Activated CD4-positive, alpha-beta T cell treated with anti-CD3 and anti-CD28 coated beads for 48 hours (primary cell): ENCODE measurements at regions not wholly inside any gene's neighbourhood (a gene's known extent, or its start where the extent isn't known, plus 50 kb on each side); places are given as distances from the start of the nearest gene placed in this dataset.
"Not testable (repeated sequence)": the region's sequence is repeated elsewhere in the genome, so short reads cannot be mapped to it uniquely, and the experiment has no call there.

Source experiments
- DNase-seq: peaks from one replicate; pipeline ENCODE4 v3.0.0-alpha.2; 2020

DNA sequence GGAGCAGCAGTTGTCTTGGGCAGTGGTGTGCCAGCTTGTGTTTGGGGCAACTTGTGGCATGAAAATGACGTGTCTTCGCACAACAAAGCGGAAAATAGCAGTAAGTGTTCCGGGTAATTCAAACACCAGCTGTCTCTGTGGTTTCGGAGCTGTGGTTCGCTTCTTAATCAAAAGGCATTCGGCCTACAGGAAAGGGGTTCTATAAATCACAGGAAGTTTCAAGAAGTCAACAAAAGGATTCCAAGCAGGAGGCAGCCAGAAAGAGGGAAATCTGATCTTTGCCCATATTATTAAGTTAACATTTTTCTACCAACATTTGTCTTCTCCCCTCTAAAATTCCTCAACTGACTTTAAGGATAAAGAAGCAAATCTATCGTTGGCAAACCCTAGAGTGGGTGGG is 353.4 kb downstream of the FGFR2 start:
- DNase-seq = no peak

GRCh38 chr10:121245754-121246153 is 352.5 kb downstream of the FGFR2 start:
- DNase-seq = no peak

GRCh38 chr10:121248266-121248665 is 350.0 kb downstream of the FGFR2 start:
- DNase-seq = no peak

DNA sequence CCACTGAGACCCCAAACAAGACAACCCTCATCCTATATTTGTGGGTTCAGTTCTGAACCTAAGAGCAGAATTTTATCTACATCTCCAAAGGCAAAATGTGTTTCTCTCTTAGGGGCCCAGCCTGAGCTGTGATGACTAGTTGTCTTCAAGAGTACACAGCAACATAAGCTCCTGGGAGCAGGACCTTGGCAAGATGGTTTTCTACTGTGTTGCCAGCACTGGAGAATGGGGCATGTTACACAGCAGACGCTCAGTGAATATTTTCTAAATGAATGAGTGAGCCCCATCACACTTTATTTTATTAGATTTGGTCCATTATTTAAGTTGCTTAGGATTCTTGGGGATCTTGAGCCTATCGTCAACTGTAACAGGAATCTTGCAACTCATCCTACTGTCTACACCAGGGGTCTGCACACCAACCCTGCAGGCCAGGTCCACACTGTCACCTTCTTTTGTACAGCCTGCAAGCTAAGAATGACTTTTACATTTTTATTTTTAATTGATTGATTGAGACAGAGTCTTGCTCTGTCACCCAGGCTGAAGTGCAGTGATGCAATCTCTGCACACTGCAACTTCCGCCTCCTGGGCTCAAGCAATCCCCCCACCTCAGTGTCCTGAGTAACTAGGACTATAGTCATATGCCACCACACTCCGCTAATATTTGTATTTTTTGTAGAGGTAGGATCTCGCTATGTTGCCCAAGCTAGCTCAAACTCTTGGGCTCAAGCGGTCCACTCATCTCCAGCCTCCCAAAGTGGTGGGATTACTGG is 347.1 kb downstream of the FGFR2 start:
- no peak for DNase-seq

DNA sequence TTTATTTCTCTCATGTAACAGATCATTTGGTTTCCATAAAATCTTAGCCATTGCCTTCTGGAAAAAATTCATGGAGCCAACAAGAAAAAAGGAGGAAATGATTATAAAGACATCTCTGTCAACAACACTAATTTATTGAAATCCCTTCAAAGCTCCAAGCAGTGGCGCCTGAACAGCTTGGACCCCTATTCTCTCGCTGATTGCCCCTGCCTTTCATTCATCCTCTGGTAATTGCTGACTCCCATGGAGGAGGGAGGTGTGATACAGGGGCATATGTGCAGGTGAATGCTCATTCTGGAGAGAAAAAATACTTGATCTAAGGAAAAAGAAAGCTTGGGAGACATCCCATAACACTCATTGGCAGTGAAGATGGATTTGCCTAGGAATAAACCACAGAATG is 345.5 kb downstream of the FGFR2 start:
- DNase-seq = no peak

- DNase-seq = no peak
Observed at GRCh38 chr10:121260377-121260776, 337.9 kb downstream of the FGFR2 start.

- no peak for DNase-seq
Observed at GRCh38 chr10:121261665-121262064, 336.6 kb downstream of the FGFR2 start.

GRCh38 chr10:121262774-121263430 is 335.3 kb downstream of the FGFR2 start:
- DNase-seq = no peak

DNA sequence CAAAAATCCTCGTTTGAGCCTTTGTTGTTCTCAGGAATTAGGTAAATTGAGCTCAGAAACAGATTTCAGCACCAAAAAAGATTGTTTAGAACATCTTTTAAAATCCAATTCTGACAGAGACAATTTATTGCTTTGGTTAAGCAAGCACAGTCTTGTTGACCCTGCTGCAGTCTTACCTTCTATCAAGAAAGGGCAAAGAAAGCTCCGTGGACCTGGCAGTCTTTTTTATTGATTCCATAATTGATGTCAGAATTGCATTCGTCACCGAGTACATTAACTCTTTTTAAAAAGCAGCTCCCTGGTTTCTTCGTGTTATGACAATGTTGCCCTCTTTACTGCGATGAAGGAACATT is 334.8 kb downstream of the FGFR2 start:
- DNase-seq = no peak

DNA sequence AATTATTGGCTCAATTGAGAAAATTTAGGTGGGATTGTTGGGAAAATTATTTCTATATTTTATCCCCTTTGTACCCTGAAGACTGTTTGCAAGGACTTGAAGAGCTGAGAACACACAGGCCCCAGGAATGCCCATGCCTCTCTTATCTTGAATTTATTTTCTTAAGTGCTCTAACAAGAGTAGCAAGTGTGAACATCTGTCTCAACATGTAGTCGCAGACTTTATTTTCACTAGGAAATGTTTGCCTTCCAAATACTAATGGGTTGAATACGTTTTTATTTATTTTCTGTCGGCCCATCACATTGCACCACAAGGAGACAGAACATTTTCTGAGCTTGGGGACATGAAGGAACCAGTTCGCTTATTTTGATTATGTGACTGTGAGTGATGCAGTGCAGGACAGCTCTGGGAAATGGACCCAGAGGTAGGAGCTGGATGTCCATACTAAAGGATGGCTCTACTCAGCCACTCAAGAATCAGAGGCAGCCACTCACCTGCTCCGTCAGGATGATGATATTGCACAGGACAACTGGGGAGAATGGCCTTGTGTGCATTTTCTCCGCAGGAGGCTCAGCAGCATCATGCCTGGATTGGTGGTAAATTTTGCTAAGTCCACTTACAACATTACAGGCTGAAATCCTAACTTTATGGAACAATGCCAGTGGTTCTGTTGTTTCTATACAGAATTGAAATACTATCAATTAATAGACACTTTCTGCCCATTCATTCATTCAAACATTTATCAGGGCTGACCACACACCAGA is 332.7 kb downstream of the FGFR2 start:
- no peak for DNase-seq

- DNase-seq = no peak
Observed at GRCh38 chr10:121266370-121266769, 331.9 kb downstream of the FGFR2 start.

DNA sequence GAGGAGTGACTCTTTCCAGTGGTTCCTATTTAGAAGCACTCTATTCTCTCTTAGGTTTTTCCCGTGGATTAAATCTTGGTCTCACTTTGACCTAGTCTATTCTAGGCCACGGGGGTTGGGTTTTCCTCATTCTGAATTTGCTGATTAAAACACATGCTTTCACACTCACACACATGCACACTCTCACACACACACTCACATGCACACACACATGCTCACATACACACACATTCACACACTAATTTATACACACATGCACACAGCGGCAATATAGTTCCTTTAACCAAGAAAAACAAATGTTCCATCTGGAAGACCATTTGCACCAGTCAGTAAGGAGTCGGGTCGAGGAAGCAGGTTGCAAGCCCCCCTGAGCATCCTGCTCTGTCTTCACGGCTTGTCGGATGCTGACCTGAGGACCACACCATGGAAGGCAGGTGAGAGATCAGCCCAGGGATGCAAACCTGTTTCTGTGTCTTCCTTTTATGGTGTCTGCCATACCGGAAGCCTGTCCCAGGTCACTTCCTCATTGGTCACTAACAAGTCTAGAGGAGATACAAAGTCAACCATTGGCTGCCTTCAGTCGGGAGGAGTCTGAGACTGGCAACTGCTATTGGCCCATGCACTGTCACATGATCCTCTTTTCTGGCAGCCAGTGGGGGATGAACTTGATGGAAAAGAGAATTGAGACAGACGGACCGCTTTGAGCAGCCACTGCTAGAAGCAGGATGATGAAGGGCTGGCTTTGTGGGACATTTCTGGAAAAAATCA is 330.8 kb downstream of the FGFR2 start:
- DNase-seq = no peak

- DNase-seq = no peak
Observed at GRCh38 chr10:121268363-121268762, 329.9 kb downstream of the FGFR2 start.

DNA sequence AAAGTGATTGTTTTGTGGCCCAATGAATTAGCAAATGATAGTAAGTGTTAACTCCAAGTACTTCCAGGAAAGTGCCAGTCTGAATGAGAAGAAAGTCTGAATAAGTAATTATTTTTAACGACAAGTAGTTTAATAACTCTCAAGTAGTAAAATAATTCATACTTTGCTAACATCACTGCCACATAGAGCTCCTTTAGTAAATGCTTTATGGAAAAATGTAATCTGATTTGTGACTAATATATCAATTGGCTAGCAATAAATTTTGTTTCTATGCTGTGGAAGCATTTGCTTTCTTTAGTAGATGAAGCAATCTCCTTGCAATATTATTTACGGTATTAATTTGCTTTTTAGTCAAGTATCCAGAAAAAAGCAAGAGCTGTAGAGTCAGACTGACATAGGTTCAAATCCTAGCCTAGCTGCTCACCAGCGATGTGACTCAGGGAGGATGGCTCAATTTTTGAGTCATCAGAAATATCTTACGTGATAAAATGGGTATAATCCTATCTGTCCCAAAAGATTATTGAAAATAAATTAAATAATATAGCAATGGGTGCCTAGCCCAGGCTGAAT is 329.3 kb downstream of the FGFR2 start:
- no peak for DNase-seq

GRCh38 chr10:121270906-121271305 is 327.3 kb downstream of the FGFR2 start:
- no peak for DNase-seq

- no peak for DNase-seq
Observed at GRCh38 chr10:121276046-121276445, 322.2 kb downstream of the FGFR2 start.

GRCh38 chr10:121276822-121277221 is 321.4 kb downstream of the FGFR2 start:
- DNase-seq = no peak

DNA sequence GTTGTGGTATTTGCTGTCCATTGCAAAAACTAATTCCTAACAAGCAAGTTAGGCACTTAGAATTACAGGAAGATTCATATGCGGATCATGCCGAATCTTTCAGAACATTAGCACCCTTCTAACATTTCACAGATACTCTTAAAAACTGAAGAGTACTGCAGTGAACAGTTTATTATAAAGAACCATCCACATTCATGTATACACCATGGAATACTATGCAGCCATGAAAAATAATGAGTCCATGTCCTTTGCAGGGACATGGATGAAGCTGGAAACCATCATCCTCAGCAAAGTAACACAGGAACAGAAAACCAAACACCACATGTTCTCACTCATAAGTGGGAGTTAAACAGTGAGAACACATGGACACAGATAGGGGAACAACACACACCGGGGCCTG is 319.9 kb downstream of the FGFR2 start:
- not testable (repeated sequence) for DNase-seq

DNA sequence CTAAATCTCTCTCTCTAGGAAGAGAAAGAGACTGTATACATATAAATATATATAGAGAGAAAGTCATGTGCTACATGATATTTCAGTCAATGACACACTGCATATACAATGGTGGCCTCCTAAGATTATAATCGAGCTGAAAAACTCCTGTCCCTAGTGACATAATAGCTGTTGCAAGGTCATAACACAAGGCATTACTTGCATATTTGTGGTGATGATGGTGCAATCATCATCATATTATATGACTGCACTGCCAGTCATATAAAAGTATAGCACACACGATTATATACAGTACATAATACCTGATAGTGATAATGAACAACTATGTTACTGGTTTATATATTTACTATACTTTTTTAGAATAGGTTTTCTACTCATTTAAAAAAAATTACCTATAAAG is 316.7 kb downstream of the FGFR2 start:
- DNase-seq = no peak

DNA sequence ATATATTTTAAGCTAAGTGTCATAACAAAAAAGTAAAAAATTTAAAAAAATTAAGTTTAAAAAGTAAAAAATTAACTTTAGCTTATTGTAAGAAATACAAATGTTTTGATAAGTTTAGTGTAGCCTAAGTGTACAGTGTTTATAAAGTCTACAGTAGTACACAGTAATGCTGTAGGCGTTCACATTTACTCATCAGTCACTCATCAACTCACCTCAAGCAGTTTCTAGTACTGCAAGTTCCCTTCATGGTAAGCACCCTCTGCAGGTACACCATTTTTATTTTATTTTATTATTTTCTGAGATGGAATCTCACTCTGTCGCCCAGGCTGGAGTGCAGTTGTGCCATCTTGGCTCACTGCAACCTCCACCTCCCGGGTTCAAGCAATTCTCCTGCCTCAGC is 316.0 kb downstream of the FGFR2 start:
- no peak for DNase-seq

DNA sequence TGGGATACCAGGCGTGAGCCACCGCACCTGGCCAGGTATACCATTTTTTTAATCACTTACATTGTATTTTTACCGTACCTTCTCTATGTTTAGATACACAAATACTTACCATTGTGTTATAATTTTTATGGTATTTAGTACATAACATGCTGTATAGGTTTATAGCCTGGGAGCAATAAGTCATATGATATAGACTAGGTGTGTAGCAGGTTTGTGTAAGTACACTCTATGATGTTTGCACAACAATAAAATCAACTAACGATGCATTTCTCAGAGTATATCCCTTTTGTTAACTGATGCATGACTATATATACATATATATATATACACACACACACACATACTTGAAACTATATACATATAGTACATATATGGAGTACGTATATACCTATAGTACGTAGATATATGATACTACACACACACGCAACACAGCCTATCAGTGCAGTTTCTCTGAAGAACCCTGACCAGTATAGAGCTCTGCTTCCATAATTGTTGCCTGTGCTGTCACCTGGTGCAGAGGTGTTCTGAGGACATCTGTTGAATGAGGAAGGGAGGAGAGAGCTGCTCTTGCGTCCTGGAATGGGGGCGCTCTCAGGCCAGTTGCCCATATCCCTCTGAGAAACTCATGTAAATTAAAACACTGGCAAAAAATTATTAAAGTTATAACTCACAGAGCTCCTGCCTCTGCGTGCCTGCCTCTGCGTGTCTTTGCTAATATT is 315.3 kb downstream of the FGFR2 start:
- DNase-seq = no peak

DNA sequence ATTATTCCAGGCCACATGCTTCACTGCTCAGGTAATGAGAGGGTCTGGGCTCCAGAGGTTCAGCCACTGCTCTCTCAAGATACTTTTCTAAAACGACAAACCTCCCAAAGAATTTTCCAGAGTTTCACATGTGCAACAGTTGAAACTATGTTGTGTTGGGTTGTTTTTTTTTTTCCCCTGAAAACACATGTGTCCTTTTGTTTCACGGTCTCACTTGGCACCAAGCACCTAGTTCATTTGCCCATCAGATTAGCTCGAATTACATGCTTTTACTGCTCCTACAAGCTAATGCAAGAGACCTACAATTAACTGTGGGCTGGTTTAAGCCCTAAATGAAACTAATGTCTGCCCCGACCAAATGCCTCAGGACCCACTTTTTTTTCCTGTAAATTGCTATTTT is 313.3 kb downstream of the FGFR2 start:
- no peak for DNase-seq
